Dermis microvascular lymphatic vessel endothelial cell (primary cell): ENCODE measurements at regions not wholly inside any gene's neighbourhood (a gene's known extent, or its start where the extent isn't known, plus 50 kb on each side); places are given as distances from the start of the nearest gene placed in this dataset.
"Not testable (repeated sequence)": the region's sequence is repeated elsewhere in the genome, so short reads cannot be mapped to it uniquely, and the experiment has no call there.

Experiments used
- DNase-seq, 2 donors: peaks; one replicate each; pipeline versions ENCODE4 v3.0.0 to v3.0.0-alpha.2; 2010; ENCODE audit warnings: low read depth in 2 of 2

- not testable (repeated sequence) for DNase-seq
Measured at GRCh38 chr15:20473465-20473864, 68.1 kb downstream of the GOLGA6L6 start.

- DNase-seq = not testable (repeated sequence)
Measured at GRCh38 chr15:20472983-20473382, 68.6 kb downstream of the GOLGA6L6 start.

GRCh38 chr15:20470810-20471209, 70.8 kb downstream of the GOLGA6L6 start:
- DNase-seq = not testable (repeated sequence)

GRCh38 chr15:20441138-20441537, 100.5 kb downstream of the GOLGA6L6 start:
- DNase-seq = not testable (repeated sequence)

- not testable (repeated sequence) for DNase-seq
Measured at GRCh38 chr15:20440390-20440789, 101.2 kb downstream of the GOLGA6L6 start.

- DNase-seq = not testable (repeated sequence)
Measured at GRCh38 chr15:20439111-20439510, 102.5 kb downstream of the GOLGA6L6 start.

GRCh38 chr15:20438255-20438654, 103.3 kb downstream of the GOLGA6L6 start:
- DNase-seq = not testable (repeated sequence)

GRCh38 chr15:20433468-20433867, 108.1 kb downstream of the GOLGA6L6 start:
- DNase-seq = not testable (repeated sequence)

GRCh38 chr15:20430495-20430894, 111.1 kb downstream of the GOLGA6L6 start:
- DNase-seq = not testable (repeated sequence)

GRCh38 chr15:20420710-20421109, 120.9 kb downstream of the GOLGA6L6 start:
- DNase-seq = not testable (repeated sequence)

GRCh38 chr15:20416618-20417017, 125.0 kb downstream of the GOLGA6L6 start:
- DNase-seq = not testable (repeated sequence)

- DNase-seq = not testable (repeated sequence)
Measured at GRCh38 chr15:20409667-20410198, 131.9 kb downstream of the GOLGA6L6 start.

- DNase-seq = no peak
Measured at GRCh38 chr15:20409247-20409646, 132.4 kb downstream of the GOLGA6L6 start.

GRCh38 chr15:20407553-20407952, 134.0 kb downstream of the GOLGA6L6 start:
- no peak for DNase-seq

- not testable (repeated sequence) for DNase-seq
Measured at GRCh38 chr15:20404571-20404970, 137.0 kb downstream of the GOLGA6L6 start.

- DNase-seq = not testable (repeated sequence)
Measured at GRCh38 chr15:20402586-20402985, 139.0 kb downstream of the GOLGA6L6 start.

- not testable (repeated sequence) for DNase-seq
Measured at GRCh38 chr15:20401058-20401457, 140.5 kb downstream of the GOLGA6L6 start.

- not testable (repeated sequence) for DNase-seq
Measured at GRCh38 chr15:20398680-20399079, 142.9 kb downstream of the GOLGA6L6 start.

- not testable (repeated sequence) for DNase-seq
Measured at GRCh38 chr15:20388161-20388560, 153.4 kb downstream of the GOLGA6L6 start.

- no peak for DNase-seq
Measured at GRCh38 chr15:20386198-20386597, 155.4 kb downstream of the GOLGA6L6 start.

- DNase-seq = not testable (repeated sequence)
Measured at GRCh38 chr15:20380199-20380598, 161.4 kb downstream of the GOLGA6L6 start.

- no peak for DNase-seq
Measured at GRCh38 chr15:20376872-20377271, 164.7 kb downstream of the GOLGA6L6 start.

GRCh38 chr15:20372416-20372815, 169.2 kb downstream of the GOLGA6L6 start:
- not testable (repeated sequence) for DNase-seq

GRCh38 chr15:20369500-20369899, 172.1 kb downstream of the GOLGA6L6 start:
- no peak for DNase-seq
